KMS-11 (cell line): ENCODE measurements at regions not wholly inside any gene's neighbourhood (a gene's known extent, or its start where the extent isn't known, plus 50 kb on each side); places are given as distances from the start of the nearest gene placed in this dataset.

Source experiments
- H2AFZ ChIP-seq: fragments of 200-600 bp; sonication (generic); 2 replicates; pipeline ENCODE4 v1.6.1; 2016; ENCODE audit warnings: antibody characterized with exemption, mixed run types, low read depth
- H3K27ac ChIP-seq: fragments of 200-600 bp; sonication (generic); 2 replicates; pipeline ENCODE4 v1.6.1; 2016; ENCODE audit warnings: mild to moderate bottlenecking, mixed run types
- H3K27me3 ChIP-seq: fragments of 200-600 bp; sonication (generic); 2 replicates; pipeline ENCODE4 v1.6.1; 2017; ENCODE audit warnings: mild to moderate bottlenecking, low read depth, mixed run types, moderate library complexity; ENCODE audit not compliant: insufficient read depth
- H3K36me3 ChIP-seq: fragments of 200-600 bp; sonication (generic); 2 replicates; pipeline ENCODE4 v1.6.1; 2017; ENCODE audit warnings: mild to moderate bottlenecking, mixed run types; ENCODE audit not compliant: insufficient read depth
- H3K4me1 ChIP-seq: fragments of 200-600 bp; sonication (generic); 2 replicates; pipeline ENCODE4 v1.6.1; 2016; ENCODE audit warnings: mild to moderate bottlenecking, low read depth, mixed run types; ENCODE audit not compliant: poor library complexity, severe bottlenecking
- H3K4me2 ChIP-seq: fragments of 200-600 bp; sonication (generic); 2 replicates; pipeline ENCODE4 v1.7.0; 2016; ENCODE audit warnings: mild to moderate bottlenecking, mixed run types
- H3K4me3 ChIP-seq: fragments of 200-600 bp; sonication (generic); IDR thresholded peaks from 2 replicates; pipeline ENCODE4 v1.6.1; 2017; ENCODE audit warnings: low read depth, low read length, mixed read lengths; ENCODE audit not compliant: insufficient read depth
- H3K79me2 ChIP-seq: fragments of 200-600 bp; sonication (generic); 2 replicates; pipeline ENCODE4 v1.6.1; 2016; ENCODE audit warnings: low read depth, mixed run types; ENCODE audit not compliant: insufficient read depth
- H3K9ac ChIP-seq: fragments of 200-600 bp; sonication (generic); 2 replicates; pipeline ENCODE4 v1.6.1; 2016; ENCODE audit warnings: mild to moderate bottlenecking, mixed run types
- H4K20me1 ChIP-seq: fragments of 200-600 bp; sonication (generic); 2 replicates; pipeline ENCODE4 v1.6.1; 2016; ENCODE audit warnings: mild to moderate bottlenecking, mixed run types; ENCODE audit not compliant: insufficient read depth
- TF ChIP-seq, protein P1 (sequence below): fragments of 200-600 bp; sonication (generic); conservative IDR thresholded peaks from 2 replicates; pipeline ENCODE4 v1.6.1; 2017; ENCODE audit warnings: low read depth, mild to moderate bottlenecking, antibody characterized with exemption, low read length, moderate library complexity, mixed read lengths

GRCh38 chr5:54760182-54760935, 225.0 kb downstream of the ESM1 start:
- no peaks in the 10 kb centered on the region for H3K36me3 ChIP-seq
- H3K4me3 ChIP-seq = no peak overlapping the region
- TF ChIP-seq, protein P1, sequence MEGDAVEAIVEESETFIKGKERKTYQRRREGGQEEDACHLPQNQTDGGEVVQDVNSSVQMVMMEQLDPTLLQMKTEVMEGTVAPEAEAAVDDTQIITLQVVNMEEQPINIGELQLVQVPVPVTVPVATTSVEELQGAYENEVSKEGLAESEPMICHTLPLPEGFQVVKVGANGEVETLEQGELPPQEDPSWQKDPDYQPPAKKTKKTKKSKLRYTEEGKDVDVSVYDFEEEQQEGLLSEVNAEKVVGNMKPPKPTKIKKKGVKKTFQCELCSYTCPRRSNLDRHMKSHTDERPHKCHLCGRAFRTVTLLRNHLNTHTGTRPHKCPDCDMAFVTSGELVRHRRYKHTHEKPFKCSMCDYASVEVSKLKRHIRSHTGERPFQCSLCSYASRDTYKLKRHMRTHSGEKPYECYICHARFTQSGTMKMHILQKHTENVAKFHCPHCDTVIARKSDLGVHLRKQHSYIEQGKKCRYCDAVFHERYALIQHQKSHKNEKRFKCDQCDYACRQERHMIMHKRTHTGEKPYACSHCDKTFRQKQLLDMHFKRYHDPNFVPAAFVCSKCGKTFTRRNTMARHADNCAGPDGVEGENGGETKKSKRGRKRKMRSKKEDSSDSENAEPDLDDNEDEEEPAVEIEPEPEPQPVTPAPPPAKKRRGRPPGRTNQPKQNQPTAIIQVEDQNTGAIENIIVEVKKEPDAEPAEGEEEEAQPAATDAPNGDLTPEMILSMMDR = no peak
- no peaks in the 10 kb centered on the region for H4K20me1 ChIP-seq
- H3K4me1 ChIP-seq = no peaks in the 10 kb centered on the region
- H3K79me2 ChIP-seq = no peaks in the 10 kb centered on the region
- no peak overlapping the region for H3K4me2 ChIP-seq
- H3K9ac ChIP-seq = no peak overlapping the region
- no peak overlapping the region for H3K27ac ChIP-seq
- no peaks in the 10 kb centered on the region for H3K27me3 ChIP-seq
- no peak overlapping the region for H2AFZ ChIP-seq

DNA sequence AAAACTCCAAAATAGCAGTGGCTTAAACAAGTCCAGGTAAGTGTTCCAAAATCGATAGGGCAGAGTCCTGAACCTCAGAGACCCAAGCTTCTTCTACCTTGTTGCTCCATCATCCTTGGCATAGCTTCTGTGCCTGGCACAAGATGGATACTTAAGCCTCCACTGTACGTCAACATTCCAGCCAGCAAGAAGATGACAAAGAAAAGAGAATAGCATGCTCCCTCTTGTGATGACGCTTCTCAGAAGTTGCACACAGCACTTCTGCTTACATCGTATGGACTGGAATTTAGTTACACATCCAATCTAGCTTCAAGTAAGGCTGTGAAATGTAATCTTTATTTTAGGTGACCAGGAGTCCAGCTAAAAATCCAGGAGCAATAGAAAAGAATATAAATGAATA, 227.4 kb downstream of the ESM1 start:
- Histone ChIP-seq H3K36me3 (no peaks in the 10 kb centered on the region), H3K4me2 (no peak overlapping the region), H3K27ac (no peak overlapping the region), H3K9ac (no peak overlapping the region), H4K20me1 (no peaks in the 10 kb centered on the region), H3K79me2 (no peaks in the 10 kb centered on the region), H3K4me3 (no peak overlapping the region), H2AFZ (no peak overlapping the region), H3K4me1 (peaks cover 13% of the 10 kb centered on the region), H3K27me3 (no peaks in the 10 kb centered on the region)
- TF ChIP-seq, protein P1 = no peak

- no peak overlapping the region for H3K27ac ChIP-seq
- H3K4me3 ChIP-seq = no peak overlapping the region
- no peaks in the 10 kb centered on the region for H4K20me1 ChIP-seq
- no peak overlapping the region for H2AFZ ChIP-seq
- no peaks in the 10 kb centered on the region for H3K79me2 ChIP-seq
- H3K4me1 ChIP-seq = peaks cover 16% of the 10 kb centered on the region
- no peak overlapping the region for H3K4me2 ChIP-seq
- TF ChIP-seq, protein P1 = no peak
- no peaks in the 10 kb centered on the region for H3K36me3 ChIP-seq
- no peak overlapping the region for H3K9ac ChIP-seq
- H3K27me3 ChIP-seq = no peaks in the 10 kb centered on the region
Observed at GRCh38 chr5:54757541-54757940, 227.9 kb downstream of the ESM1 start.

GRCh38 chr5:54756796-54757402, 228.5 kb downstream of the ESM1 start:
- no peaks in the 10 kb centered on the region for H3K36me3 ChIP-seq
- no peak overlapping the region for H3K27ac ChIP-seq
- no peak overlapping the region for H3K4me3 ChIP-seq
- no peaks in the 10 kb centered on the region for H4K20me1 ChIP-seq
- TF ChIP-seq, protein P1 = no peak
- no peaks in the 10 kb centered on the region for H3K79me2 ChIP-seq
- no peak overlapping the region for H3K9ac ChIP-seq
- H3K4me1 ChIP-seq = peaks cover 23% of the 10 kb centered on the region
- no peaks in the 10 kb centered on the region for H3K27me3 ChIP-seq
- no peak overlapping the region for H3K4me2 ChIP-seq
- no peak overlapping the region for H2AFZ ChIP-seq
